Adipocyte (in vitro differentiated cells): ENCODE measurements at regions not wholly inside any gene's neighbourhood (a gene's known extent, or its start where the extent isn't known, plus 50 kb on each side); places are given as distances from the start of the nearest gene placed in this dataset.

Source experiments
- DNase-seq: peaks from one replicate; pipeline ENCODE4 v3.0.0-alpha.2; 2015; ENCODE audit warnings: low read depth
- H3K27me3 ChIP-seq: replicated peaks from 2 replicates; pipeline ENCODE4 v1.7.0; 2013; ENCODE audit warnings: mild to moderate bottlenecking, low read length, moderate library complexity; ENCODE audit not compliant: control insufficient read depth, insufficient read depth
- H3K36me3 ChIP-seq: 2 replicates; pipeline ENCODE4 v1.7.0; 2013; ENCODE audit warnings: low read length, mild to moderate bottlenecking, moderate library complexity; ENCODE audit not compliant: control insufficient read depth, insufficient read depth, severe bottlenecking
- H3K4me1 ChIP-seq: 2 replicates; pipeline ENCODE4 v1.7.0; 2013; ENCODE audit warnings: mild to moderate bottlenecking, low read length, moderate library complexity; ENCODE audit not compliant: control insufficient read depth, insufficient read depth
- H3K4me3 ChIP-seq: 2 replicates; pipeline ENCODE4 v1.7.0; 2013; ENCODE audit warnings: mild to moderate bottlenecking, low read length, moderate library complexity
- H3K9ac ChIP-seq: 2 replicates; pipeline ENCODE4 v1.7.0; 2013; ENCODE audit warnings: mild to moderate bottlenecking, low read length, moderate library complexity
- H3K9me3 ChIP-seq: 2 replicates; pipeline ENCODE4 v1.7.0; 2013; ENCODE audit warnings: mild to moderate bottlenecking, low read length, moderate library complexity; ENCODE audit not compliant: control insufficient read depth

- Histone ChIP-seq H3K27me3 (no peaks in the 10 kb centered on the region), H3K36me3 (no peaks in the 10 kb centered on the region), H3K4me1 (peaks cover 21% of the 10 kb centered on the region), H3K9ac (no peak overlapping the region), H3K4me3 (no peak overlapping the region), H3K9me3 (no peaks in the 10 kb centered on the region)
- DNase-seq: no peak
Measured at GRCh38 chr4:71261633-71262121, 77.1 kb upstream of the SLC4A4 start.

GRCh38 chr4:71262161-71262560 is 76.7 kb upstream of the SLC4A4 start:
- DNase-seq: no peak
- Histone ChIP-seq H3K9ac (no peak overlapping the region), H3K4me1 (peaks cover 26% of the 10 kb centered on the region), H3K9me3 (no peaks in the 10 kb centered on the region), H3K36me3 (no peaks in the 10 kb centered on the region), H3K27me3 (no peaks in the 10 kb centered on the region), H3K4me3 (no peak overlapping the region)

- Histone ChIP-seq H3K4me1 (peaks cover 17% of the 10 kb centered on the region), H3K36me3 (no peaks in the 10 kb centered on the region), H3K4me3 (peak overlapping the region; percentile 56), H3K9me3 (no peaks in the 10 kb centered on the region), H3K27me3 (no peaks in the 10 kb centered on the region), H3K9ac (peak overlapping the region; percentile 15)
- peak; percentile 81 for DNase-seq
Measured at GRCh38 chr4:71266090-71266794, 72.6 kb upstream of the SLC4A4 start.

- H3K36me3 ChIP-seq: no peaks in the 10 kb centered on the region
- DNase-seq: no peak
- no peak overlapping the region for H3K9ac ChIP-seq
- H3K4me3 ChIP-seq: no peak overlapping the region
- H3K27me3 ChIP-seq: no peaks in the 10 kb centered on the region
- peaks cover 17% of the 10 kb centered on the region for H3K4me1 ChIP-seq
- no peaks in the 10 kb centered on the region for H3K9me3 ChIP-seq
Measured at GRCh38 chr4:71267244-71267643, 71.6 kb upstream of the SLC4A4 start.

GRCh38 chr4:71268166-71268565 is 70.7 kb upstream of the SLC4A4 start:
- Histone ChIP-seq H3K9me3 (no peaks in the 10 kb centered on the region), H3K9ac (no peak overlapping the region), H3K36me3 (no peaks in the 10 kb centered on the region), H3K4me1 (peaks cover 17% of the 10 kb centered on the region), H3K4me3 (no peak overlapping the region), H3K27me3 (no peaks in the 10 kb centered on the region)
- DNase-seq: peak; percentile 32

- H3K9me3 ChIP-seq: no peaks in the 10 kb centered on the region
- H3K4me3 ChIP-seq: no peak overlapping the region
- no peak overlapping the region for H3K9ac ChIP-seq
- no peak for DNase-seq
- H3K4me1 ChIP-seq: peaks cover 17% of the 10 kb centered on the region
- no peaks in the 10 kb centered on the region for H3K27me3 ChIP-seq
- no peaks in the 10 kb centered on the region for H3K36me3 ChIP-seq
Measured at GRCh38 chr4:71269233-71269632, 69.6 kb upstream of the SLC4A4 start.

- Histone ChIP-seq H3K4me3 (no peak overlapping the region), H3K9me3 (no peaks in the 10 kb centered on the region), H3K9ac (no peak overlapping the region), H3K27me3 (no peaks in the 10 kb centered on the region), H3K4me1 (peaks cover 16% of the 10 kb centered on the region), H3K36me3 (no peaks in the 10 kb centered on the region)
- DNase-seq: no peak
Measured at GRCh38 chr4:71270901-71271300, 67.9 kb upstream of the SLC4A4 start.

- DNase-seq: no peak
- H3K36me3 ChIP-seq: no peaks in the 10 kb centered on the region
- no peak overlapping the region for H3K9ac ChIP-seq
- no peaks in the 10 kb centered on the region for H3K9me3 ChIP-seq
- H3K27me3 ChIP-seq: no peaks in the 10 kb centered on the region
- no peaks in the 10 kb centered on the region for H3K4me1 ChIP-seq
- no peak overlapping the region for H3K4me3 ChIP-seq
Measured at GRCh38 chr4:71272976-71273375, 65.8 kb upstream of the SLC4A4 start.

GRCh38 chr4:71275004-71275403 is 63.8 kb upstream of the SLC4A4 start:
- DNase-seq: no peak
- H3K36me3 ChIP-seq: no peaks in the 10 kb centered on the region
- no peaks in the 10 kb centered on the region for H3K4me1 ChIP-seq
- no peak overlapping the region for H3K9ac ChIP-seq
- no peaks in the 10 kb centered on the region for H3K27me3 ChIP-seq
- no peaks in the 10 kb centered on the region for H3K9me3 ChIP-seq
- H3K4me3 ChIP-seq: no peak overlapping the region

- H3K4me3 ChIP-seq: no peak overlapping the region
- H3K4me1 ChIP-seq: no peaks in the 10 kb centered on the region
- no peaks in the 10 kb centered on the region for H3K27me3 ChIP-seq
- no peaks in the 10 kb centered on the region for H3K9me3 ChIP-seq
- no peaks in the 10 kb centered on the region for H3K36me3 ChIP-seq
- no peak overlapping the region for H3K9ac ChIP-seq
- DNase-seq: no peak
Measured at GRCh38 chr4:71275570-71275969, 63.2 kb upstream of the SLC4A4 start.

- Histone ChIP-seq H3K9me3 (no peaks in the 10 kb centered on the region), H3K9ac (no peak overlapping the region), H3K27me3 (no peaks in the 10 kb centered on the region), H3K4me1 (no peaks in the 10 kb centered on the region), H3K4me3 (no peak overlapping the region), H3K36me3 (no peaks in the 10 kb centered on the region)
- DNase-seq: no peak
Measured at GRCh38 chr4:71277353-71277752, 61.5 kb upstream of the SLC4A4 start.
